GM23338 (cell line): ENCODE measurements at regions not wholly inside any gene's neighbourhood (a gene's known extent, or its start where the extent isn't known, plus 50 kb on each side); places are given as distances from the start of the nearest gene placed in this dataset.

Source experiments
- EZH2 ChIP-seq: fragments of 200-600 bp; sonication (generic); IDR thresholded peaks from one replicate; pipeline ENCODE4 v1.8.0; 2017; ENCODE audit warnings: antibody characterized with exemption, mild to moderate bottlenecking, low read depth; ENCODE audit not compliant: unreplicated experiment
- POLR2AphosphoS5 ChIP-seq: IDR thresholded peaks from 2 replicates; pipeline ENCODE4 v1.6.1; 2016; ENCODE audit warnings: antibody characterized with exemption, low read depth
- TF ChIP-seq, protein P1 (sequence below), 2 experiments: fragments of 200-600 bp in 1 of 2; sonication (generic) in 1 of 2; conservative IDR thresholded peaks; 2 replicates each; pipeline versions ENCODE4 v1.5.1 to v1.6.1; 2016 to 2017; ENCODE audit warnings: antibody characterized with exemption in 2 of 2, low read depth in 2 of 2, mild to moderate bottlenecking in 2 of 2, moderate library complexity in 1 of 2

DNA sequence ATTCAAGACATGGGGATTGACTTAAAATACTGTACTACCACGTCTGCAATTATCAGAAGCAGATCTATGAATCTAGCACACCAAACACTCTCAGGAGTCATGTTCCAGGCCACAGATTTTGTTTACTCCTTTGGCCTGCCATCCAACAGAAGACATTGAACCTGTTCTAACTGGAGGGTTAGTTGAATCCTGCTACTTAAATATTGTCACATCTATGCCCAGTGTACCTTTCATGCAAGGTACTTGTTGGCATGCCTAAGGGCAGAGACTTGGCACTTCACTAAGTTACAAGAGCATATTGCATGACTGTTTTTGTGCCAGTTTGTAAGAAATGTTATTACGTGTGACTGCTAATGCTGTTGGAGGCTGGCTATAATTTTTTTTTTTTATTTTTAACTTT, 126.9 kb upstream of the BCOR start:
- TF ChIP-seq, protein P1, sequence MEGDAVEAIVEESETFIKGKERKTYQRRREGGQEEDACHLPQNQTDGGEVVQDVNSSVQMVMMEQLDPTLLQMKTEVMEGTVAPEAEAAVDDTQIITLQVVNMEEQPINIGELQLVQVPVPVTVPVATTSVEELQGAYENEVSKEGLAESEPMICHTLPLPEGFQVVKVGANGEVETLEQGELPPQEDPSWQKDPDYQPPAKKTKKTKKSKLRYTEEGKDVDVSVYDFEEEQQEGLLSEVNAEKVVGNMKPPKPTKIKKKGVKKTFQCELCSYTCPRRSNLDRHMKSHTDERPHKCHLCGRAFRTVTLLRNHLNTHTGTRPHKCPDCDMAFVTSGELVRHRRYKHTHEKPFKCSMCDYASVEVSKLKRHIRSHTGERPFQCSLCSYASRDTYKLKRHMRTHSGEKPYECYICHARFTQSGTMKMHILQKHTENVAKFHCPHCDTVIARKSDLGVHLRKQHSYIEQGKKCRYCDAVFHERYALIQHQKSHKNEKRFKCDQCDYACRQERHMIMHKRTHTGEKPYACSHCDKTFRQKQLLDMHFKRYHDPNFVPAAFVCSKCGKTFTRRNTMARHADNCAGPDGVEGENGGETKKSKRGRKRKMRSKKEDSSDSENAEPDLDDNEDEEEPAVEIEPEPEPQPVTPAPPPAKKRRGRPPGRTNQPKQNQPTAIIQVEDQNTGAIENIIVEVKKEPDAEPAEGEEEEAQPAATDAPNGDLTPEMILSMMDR (conservative IDR thresholded peaks at IDR 0.05; ENCODE audit: low read depth in 2 of 2), result no peak
- TF ChIP-seq POLR2AphosphoS5 (no peak), EZH2 (no peak)
